ENCODE measurements at regions not wholly inside any gene's neighbourhood (a gene's known extent, or its start where the extent isn't known, plus 50 kb on each side); places are given as distances from the start of the nearest gene placed in this dataset.

DNA sequence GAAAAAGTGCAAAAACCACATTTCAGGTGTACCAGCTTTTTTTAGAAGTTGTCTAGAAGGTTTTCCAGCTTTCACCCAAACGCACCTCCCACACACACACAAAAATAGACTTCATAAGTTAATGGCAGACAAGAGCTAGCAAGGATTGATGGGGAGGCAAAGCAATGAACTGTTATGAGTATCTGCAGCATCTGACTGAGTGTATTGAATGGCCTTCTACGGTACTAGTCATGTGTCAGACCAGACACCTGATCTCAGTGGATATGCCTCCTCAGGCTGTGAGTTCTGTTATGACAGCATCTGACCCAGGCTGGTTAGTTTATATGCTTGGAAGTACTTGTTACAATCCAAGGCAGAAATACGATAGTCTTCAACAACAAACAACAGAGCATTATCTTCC lies 406.1 kb upstream of the AUTS2 start:
- TF ChIP-seq CTCF (IDR thresholded peaks at IDR 0.05; ENCODE audit: insufficient read depth, low read depth, low read length) (no peak), EZH2 (IDR thresholded peaks at IDR 0.05; ENCODE audit: insufficient read depth, low read length) (no peak)
- H2AFZ ChIP-seq (ENCODE audit: low read depth, low read length), result no peak overlapping the region
- no peak overlapping the region for H3K27ac ChIP-seq (ENCODE audit: low read depth, low read length)
- Mint-ChIP-seq H3K27ac (ENCODE audit: unreplicated experiment) (no peak overlapping the region), H3K4me1 (ENCODE audit: low read depth, unreplicated experiment) (no peaks in the 10 kb centered on the region), H3K4me3 (ENCODE audit: unreplicated experiment) (no peak overlapping the region), H3K9me3 (ENCODE audit: unreplicated experiment) (peaks cover 10% of the 10 kb centered on the region), H3K36me3 (ENCODE audit: low read depth, unreplicated experiment) (no peaks in the 10 kb centered on the region), H3K27me3 (ENCODE audit: low read depth, unreplicated experiment) (no peaks in the 10 kb centered on the region)
- FAIRE-seq, result no peak
- H3K9ac ChIP-seq (ENCODE audit: low read length), result no peak overlapping the region
- no peak overlapping the region for H3K4me3 ChIP-seq (ENCODE audit: insufficient read depth, low read depth, low read length)
- peaks cover 5% of the 10 kb centered on the region for H3K9me3 ChIP-seq (ENCODE audit: insufficient read depth, low read depth, low read length)
- H3K79me2 ChIP-seq (ENCODE audit: insufficient read depth, low read length), result no peaks in the 10 kb centered on the region
- H3K4me2 ChIP-seq (ENCODE audit: low read length), result no peak overlapping the region
- DNase-seq (ENCODE audit: low read depth), result no peak
- no peaks in the 10 kb centered on the region for H3K27me3 ChIP-seq (ENCODE audit: insufficient read depth, low read length)
- H3K4me1 ChIP-seq (ENCODE audit: insufficient read depth, low read length), result no peaks in the 10 kb centered on the region
- no peaks in the 10 kb centered on the region for H4K20me1 ChIP-seq (ENCODE audit: insufficient read depth, low read length)
- no peaks in the 10 kb centered on the region for H3K36me3 ChIP-seq (ENCODE audit: insufficient read depth, low read length)

DNA sequence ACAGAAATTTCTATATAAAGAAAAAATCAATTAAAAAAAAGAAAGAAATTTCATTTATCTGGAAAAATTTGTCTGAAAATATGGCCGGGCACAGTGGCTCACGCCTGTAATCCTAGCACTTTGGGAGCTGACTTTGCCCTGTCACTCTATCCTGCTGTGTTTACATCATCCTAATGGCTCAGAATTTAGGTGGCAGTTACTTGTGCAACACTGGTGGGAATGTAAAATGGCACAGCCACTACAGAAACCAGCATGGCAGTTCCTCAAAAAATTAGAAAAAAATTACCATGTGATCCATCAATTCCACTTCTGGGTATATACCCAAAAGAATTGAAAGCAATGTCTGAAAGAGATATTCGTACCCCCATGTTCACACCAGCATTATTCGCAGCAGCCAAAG lies 405.2 kb upstream of the AUTS2 start:
- H3K79me2 ChIP-seq (ENCODE audit: insufficient read depth, low read length), result no peaks in the 10 kb centered on the region
- no peak overlapping the region for H3K9ac ChIP-seq (ENCODE audit: low read length)
- H3K9me3 ChIP-seq (ENCODE audit: insufficient read depth, low read depth, low read length), result peaks cover 5% of the 10 kb centered on the region
- no peak overlapping the region for H2AFZ ChIP-seq (ENCODE audit: low read depth, low read length)
- H3K27me3 Mint-ChIP-seq (ENCODE audit: low read depth, unreplicated experiment), result no peaks in the 10 kb centered on the region
- H3K4me2 ChIP-seq (ENCODE audit: low read length), result no peak overlapping the region
- H3K27ac Mint-ChIP-seq (ENCODE audit: unreplicated experiment), result no peak overlapping the region
- no peaks in the 10 kb centered on the region for H3K36me3 ChIP-seq (ENCODE audit: insufficient read depth, low read length)
- H4K20me1 ChIP-seq (ENCODE audit: insufficient read depth, low read length), result no peaks in the 10 kb centered on the region
- no peaks in the 10 kb centered on the region for H3K27me3 ChIP-seq (ENCODE audit: insufficient read depth, low read length)
- DNase-seq (ENCODE audit: low read depth) (no peak), FAIRE-seq (no peak)
- no peaks in the 10 kb centered on the region for H3K4me1 ChIP-seq (ENCODE audit: insufficient read depth, low read length)
- H3K4me3 Mint-ChIP-seq (ENCODE audit: unreplicated experiment), result no peak overlapping the region
- no peaks in the 10 kb centered on the region for H3K4me1 Mint-ChIP-seq (ENCODE audit: low read depth, unreplicated experiment)
- H3K36me3 Mint-ChIP-seq (ENCODE audit: low read depth, unreplicated experiment), result no peaks in the 10 kb centered on the region
- H3K9me3 Mint-ChIP-seq (ENCODE audit: unreplicated experiment), result peaks cover 9% of the 10 kb centered on the region
- H3K4me3 ChIP-seq (ENCODE audit: insufficient read depth, low read depth, low read length), result no peak overlapping the region
- TF ChIP-seq EZH2 (IDR thresholded peaks at IDR 0.05; ENCODE audit: insufficient read depth, low read length) (no peak), CTCF (IDR thresholded peaks at IDR 0.05; ENCODE audit: insufficient read depth, low read depth, low read length) (no peak)
- H3K27ac ChIP-seq (ENCODE audit: low read depth, low read length), result no peak overlapping the region

DNA sequence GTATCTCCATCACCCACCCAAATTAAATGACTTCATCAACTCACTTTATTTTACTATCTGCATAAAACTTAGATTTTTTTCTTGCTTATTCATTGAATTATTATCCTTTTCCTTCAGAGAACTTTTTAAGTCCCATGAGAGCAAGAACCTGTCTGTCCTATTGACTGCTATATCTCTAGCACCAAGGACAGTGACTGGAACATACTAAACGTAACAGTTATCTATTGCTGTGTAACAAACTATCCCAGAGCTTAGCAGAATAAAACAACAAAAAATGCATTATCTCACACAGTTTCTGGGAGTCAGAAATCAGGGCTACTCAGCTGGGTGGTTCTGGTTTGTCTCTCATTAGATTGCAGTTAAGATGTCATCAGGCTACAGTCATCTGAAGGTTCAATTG lies 401.7 kb upstream of the AUTS2 start:
- H3K79me2 ChIP-seq (ENCODE audit: insufficient read depth, low read length), result no peaks in the 10 kb centered on the region
- FAIRE-seq (no peak), DNase-seq (ENCODE audit: low read depth) (no peak)
- no peaks in the 10 kb centered on the region for H4K20me1 ChIP-seq (ENCODE audit: insufficient read depth, low read length)
- no peaks in the 10 kb centered on the region for H3K4me1 Mint-ChIP-seq (ENCODE audit: low read depth, unreplicated experiment)
- no peaks in the 10 kb centered on the region for H3K36me3 Mint-ChIP-seq (ENCODE audit: low read depth, unreplicated experiment)
- no peak overlapping the region for H3K27ac Mint-ChIP-seq (ENCODE audit: unreplicated experiment)
- H3K4me2 ChIP-seq (ENCODE audit: low read length), result no peak overlapping the region
- H3K9me3 Mint-ChIP-seq (ENCODE audit: unreplicated experiment), result peaks cover 16% of the 10 kb centered on the region
- no peak overlapping the region for H2AFZ ChIP-seq (ENCODE audit: low read depth, low read length)
- no peaks in the 10 kb centered on the region for H3K4me1 ChIP-seq (ENCODE audit: insufficient read depth, low read length)
- no peaks in the 10 kb centered on the region for H3K27me3 ChIP-seq (ENCODE audit: insufficient read depth, low read length)
- no peak overlapping the region for H3K4me3 ChIP-seq (ENCODE audit: insufficient read depth, low read depth, low read length)
- no peak overlapping the region for H3K4me3 Mint-ChIP-seq (ENCODE audit: unreplicated experiment)
- H3K36me3 ChIP-seq (ENCODE audit: insufficient read depth, low read length), result no peaks in the 10 kb centered on the region
- no peak for TF ChIP-seq CTCF (IDR thresholded peaks at IDR 0.05; ENCODE audit: insufficient read depth, low read depth, low read length)
- no peak for TF ChIP-seq EZH2 (IDR thresholded peaks at IDR 0.05; ENCODE audit: insufficient read depth, low read length)
- no peak overlapping the region for H3K9ac ChIP-seq (ENCODE audit: low read length)
- no peaks in the 10 kb centered on the region for H3K27me3 Mint-ChIP-seq (ENCODE audit: low read depth, unreplicated experiment)
- H3K9me3 ChIP-seq (ENCODE audit: insufficient read depth, low read depth, low read length), result peaks cover 5% of the 10 kb centered on the region
- H3K27ac ChIP-seq (ENCODE audit: low read depth, low read length), result no peak overlapping the region

All from astrocyte (in vitro differentiated cells and primary cell).